Esophagus muscularis mucosa (tissue), 4 donors: ENCODE measurements at regions not wholly inside any gene's neighbourhood (a gene's known extent, or its start where the extent isn't known, plus 50 kb on each side); places are given as distances from the start of the nearest gene placed in this dataset.

ENCODE experiments used
- EP300 ChIP-seq: sonication (generic); formaldehyde crosslinking; IDR thresholded peaks from one replicate; pipeline ENCODE4 v1.6.1; 2017; ENCODE audit warnings: antibody characterized with exemption
- POLR2A ChIP-seq: fragments of 450-650 bp; IDR thresholded peaks from one replicate; pipeline ENCODE4 v1.6.1; 2017; ENCODE audit warnings: antibody characterized with exemption, moderate library complexity, mild to moderate bottlenecking, low read depth
- POLR2AphosphoS5 ChIP-seq, 2 donors: sonication (generic); formaldehyde crosslinking; IDR thresholded peaks; one replicate each; pipeline ENCODE4 v1.6.1; 2017; ENCODE audit warnings: antibody characterized with exemption in 2 of 2
- TF ChIP-seq, protein P1 (sequence below), 3 experiments: fragments of 200-600 bp in 2 of 3; fragments of 450-650 bp in 1 of 3; sonication (generic) in 2 of 3; IDR thresholded peaks; one replicate each; pipeline ENCODE4 v1.5.1; 2017 to 2019; ENCODE audit warnings: antibody characterized with exemption in 3 of 3, mild to moderate bottlenecking in 2 of 3, moderate library complexity in 1 of 3

DNA sequence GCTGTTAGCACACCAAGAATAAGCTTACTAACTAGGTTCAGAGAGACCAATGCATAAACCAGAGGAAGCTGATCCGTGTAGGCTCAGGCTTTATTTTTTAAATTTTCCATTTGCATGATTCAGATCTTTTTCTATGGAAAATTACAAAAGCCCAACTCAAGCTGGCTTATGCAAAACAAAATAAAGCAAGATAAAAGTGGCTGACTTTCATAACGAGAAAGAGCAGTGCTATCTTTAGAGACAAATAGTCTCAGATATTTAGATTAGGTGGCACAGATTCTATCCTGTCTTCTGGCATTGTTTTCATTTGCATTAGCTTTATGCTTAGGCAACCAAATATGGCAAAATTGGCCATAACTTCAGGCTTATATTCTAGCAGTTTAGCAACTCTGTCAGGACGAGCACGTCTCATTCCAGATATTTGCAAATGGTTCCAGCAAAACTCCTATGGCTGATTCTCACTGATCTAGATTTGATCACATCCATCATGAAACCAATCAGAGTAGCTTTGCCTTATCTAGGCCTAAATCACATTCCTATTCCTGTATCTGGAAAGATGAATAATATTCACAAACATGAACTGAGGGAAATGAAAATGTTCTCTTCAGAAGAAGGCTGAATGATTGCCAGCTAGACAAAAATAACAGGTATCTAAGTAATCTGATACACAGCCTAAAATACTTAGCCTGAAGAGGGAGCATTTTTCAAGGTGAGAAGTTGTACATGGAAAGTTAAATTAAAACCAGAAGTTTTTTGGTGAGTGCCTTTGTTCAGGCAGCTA is 216.4 kb upstream of the DPPA4 start:
- TF ChIP-seq, protein P1, sequence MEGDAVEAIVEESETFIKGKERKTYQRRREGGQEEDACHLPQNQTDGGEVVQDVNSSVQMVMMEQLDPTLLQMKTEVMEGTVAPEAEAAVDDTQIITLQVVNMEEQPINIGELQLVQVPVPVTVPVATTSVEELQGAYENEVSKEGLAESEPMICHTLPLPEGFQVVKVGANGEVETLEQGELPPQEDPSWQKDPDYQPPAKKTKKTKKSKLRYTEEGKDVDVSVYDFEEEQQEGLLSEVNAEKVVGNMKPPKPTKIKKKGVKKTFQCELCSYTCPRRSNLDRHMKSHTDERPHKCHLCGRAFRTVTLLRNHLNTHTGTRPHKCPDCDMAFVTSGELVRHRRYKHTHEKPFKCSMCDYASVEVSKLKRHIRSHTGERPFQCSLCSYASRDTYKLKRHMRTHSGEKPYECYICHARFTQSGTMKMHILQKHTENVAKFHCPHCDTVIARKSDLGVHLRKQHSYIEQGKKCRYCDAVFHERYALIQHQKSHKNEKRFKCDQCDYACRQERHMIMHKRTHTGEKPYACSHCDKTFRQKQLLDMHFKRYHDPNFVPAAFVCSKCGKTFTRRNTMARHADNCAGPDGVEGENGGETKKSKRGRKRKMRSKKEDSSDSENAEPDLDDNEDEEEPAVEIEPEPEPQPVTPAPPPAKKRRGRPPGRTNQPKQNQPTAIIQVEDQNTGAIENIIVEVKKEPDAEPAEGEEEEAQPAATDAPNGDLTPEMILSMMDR (IDR thresholded peaks at IDR 0.05) = no peak
- TF ChIP-seq POLR2A = no peak
- TF ChIP-seq POLR2AphosphoS5 (IDR thresholded peaks at IDR 0.05) = no peak
- no peak for TF ChIP-seq EP300
